Gastroesophageal sphincter (tissue), 3 donors: ENCODE measurements at regions not wholly inside any gene's neighbourhood (a gene's known extent, or its start where the extent isn't known, plus 50 kb on each side); places are given as distances from the start of the nearest gene placed in this dataset.

Experiments
- CTCF ChIP-seq, 4 experiments: fragments of 200-600 bp in 2 of 4; fragments of 450-650 bp in 2 of 4; sonication (generic) in 1 of 4; IDR thresholded peaks; one replicate each; pipeline ENCODE4 v1.5.1; 2017 to 2019; ENCODE audit warnings: antibody characterized with exemption in 4 of 4, mild to moderate bottlenecking in 2 of 4, moderate library complexity in 2 of 4
- EP300 ChIP-seq: sonication (generic); formaldehyde crosslinking; IDR thresholded peaks from one replicate; pipeline ENCODE4 v1.6.1; 2017; ENCODE audit warnings: antibody characterized with exemption, mild to moderate bottlenecking
- POLR2A ChIP-seq, 2 donors: fragments of 450-650 bp; IDR thresholded peaks; one replicate each; pipeline ENCODE4 v1.6.1; 2017; ENCODE audit warnings: antibody characterized with exemption in 2 of 2, mild to moderate bottlenecking in 2 of 2, moderate library complexity in 1 of 2
- POLR2AphosphoS5 ChIP-seq: sonication (generic); formaldehyde crosslinking; IDR thresholded peaks from one replicate; pipeline ENCODE4 v1.6.1; 2017; ENCODE audit warnings: antibody characterized with exemption

GRCh38 chr4:23036503-23036902 lies 343.8 kb downstream of the GBA3 start:
- TF ChIP-seq CTCF (IDR thresholded peaks at IDR 0.05) = no peak
- no peak for TF ChIP-seq POLR2AphosphoS5
- TF ChIP-seq POLR2A (IDR thresholded peaks at IDR 0.05) = no peak
- no peak for TF ChIP-seq EP300
